HG03469 (cell line): ENCODE measurements at regions not wholly inside any gene's neighbourhood (a gene's known extent, or its start where the extent isn't known, plus 50 kb on each side); places are given as distances from the start of the nearest gene placed in this dataset.

Experiments used
- ATAC-seq: cut with Tn5 transposase; IDR thresholded peaks from one replicate; pipeline ENCODE4 v1.9.1; 2021; ENCODE audit warnings: mild to moderate bottlenecking, moderate library complexity, moderate number of reproducible peaks; ENCODE audit not compliant: unreplicated experiment

DNA sequence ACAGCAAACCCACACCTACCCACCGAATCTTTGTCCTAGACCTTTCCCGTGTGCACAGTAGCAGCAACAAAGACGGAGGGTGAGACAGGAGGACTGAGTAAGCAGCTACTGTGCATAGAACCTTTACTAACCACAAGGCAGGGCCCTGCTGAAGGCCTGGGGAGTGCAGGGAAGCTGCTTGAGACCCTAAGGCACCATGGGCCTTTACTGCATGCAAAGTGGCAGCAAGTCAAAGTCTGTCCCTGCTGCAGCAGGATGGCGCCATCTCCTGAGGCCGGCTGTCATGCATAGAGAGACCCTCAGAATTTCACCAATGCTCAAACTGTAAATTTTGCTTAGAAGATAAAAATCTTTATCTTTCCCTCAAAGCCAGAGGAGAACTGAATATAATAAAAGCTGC lies 610.5 kb downstream of the ACTR3B start:
- no peak for ATAC-seq

DNA sequence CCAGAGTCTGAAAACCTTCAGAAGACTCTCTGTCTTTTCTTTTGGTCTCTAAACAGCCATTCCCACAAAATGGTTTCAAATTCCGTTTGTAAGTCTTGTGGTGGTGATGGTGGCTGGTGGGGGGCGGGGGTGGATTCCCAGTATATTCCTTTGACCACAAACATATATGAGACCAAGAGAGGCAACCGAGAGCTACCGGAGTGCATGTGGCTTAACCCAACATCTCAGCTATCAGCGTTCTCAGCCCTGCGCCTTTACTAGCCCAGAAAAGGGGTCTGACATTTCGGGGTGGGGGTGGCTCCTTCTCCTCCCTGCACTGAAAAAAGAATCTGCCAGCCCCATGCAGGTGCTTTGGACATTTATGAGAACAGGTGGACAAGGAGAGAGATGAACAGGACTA lies 621.1 kb downstream of the ACTR3B start:
- no peak for ATAC-seq

DNA sequence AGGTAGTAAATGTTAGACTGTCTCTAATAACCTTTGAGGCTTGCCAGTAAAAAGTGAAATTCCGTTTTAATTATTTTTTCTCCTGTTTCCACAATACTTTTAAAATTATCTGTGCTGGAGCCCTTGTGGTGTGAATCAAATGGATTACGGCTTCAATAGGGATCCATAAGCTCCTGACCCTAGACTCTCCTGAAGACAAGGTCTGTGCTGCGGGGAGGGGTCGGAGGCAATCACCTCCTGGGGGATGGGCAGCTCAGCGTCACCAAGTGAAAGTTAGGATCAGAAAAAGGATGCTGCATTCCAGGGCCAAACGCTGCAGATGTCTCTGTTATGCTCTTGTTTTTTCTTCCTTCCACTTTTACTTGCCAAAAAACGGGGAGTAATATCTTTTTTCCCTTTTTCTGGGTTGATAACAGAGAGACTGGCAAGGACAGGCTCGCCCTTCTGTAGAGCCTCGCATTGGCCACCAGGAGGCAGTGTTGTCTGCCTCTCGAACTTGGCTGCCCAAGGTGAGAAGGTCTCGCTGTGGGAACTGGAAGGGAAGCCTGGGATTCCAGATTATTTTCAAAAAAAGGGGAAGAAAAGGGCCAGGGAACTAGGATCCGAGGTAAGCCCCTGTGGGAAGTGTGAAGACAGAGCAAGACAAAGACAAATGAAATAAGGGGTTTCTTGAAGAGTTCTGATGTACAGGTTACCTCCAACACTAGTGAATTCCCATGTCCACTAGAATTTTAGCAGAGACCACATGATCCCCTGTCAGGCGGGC lies 621.9 kb downstream of the ACTR3B start:
- ATAC-seq: no peak

DNA sequence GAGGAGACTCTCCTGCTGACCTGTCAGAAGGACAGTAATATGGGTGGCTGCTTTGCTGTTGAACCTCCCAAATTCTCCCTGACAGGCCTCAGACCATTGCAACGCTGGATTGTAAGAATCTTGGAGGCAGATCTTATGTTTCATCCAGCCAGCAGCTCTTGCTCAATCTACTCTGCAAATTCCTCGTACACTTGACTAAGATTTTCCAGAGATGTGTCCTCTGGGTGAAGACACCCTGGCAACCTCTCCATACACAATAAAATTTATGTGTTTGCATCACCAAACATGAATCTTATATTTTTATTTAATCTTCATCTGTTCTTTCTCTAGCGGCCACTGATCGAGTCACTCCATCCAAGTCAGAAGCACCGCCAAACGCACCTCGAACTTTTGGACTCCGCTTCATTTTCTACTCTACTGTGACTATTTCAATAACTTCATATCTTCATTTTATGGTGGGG lies 623.1 kb downstream of the ACTR3B start:
- no peak for ATAC-seq

DNA sequence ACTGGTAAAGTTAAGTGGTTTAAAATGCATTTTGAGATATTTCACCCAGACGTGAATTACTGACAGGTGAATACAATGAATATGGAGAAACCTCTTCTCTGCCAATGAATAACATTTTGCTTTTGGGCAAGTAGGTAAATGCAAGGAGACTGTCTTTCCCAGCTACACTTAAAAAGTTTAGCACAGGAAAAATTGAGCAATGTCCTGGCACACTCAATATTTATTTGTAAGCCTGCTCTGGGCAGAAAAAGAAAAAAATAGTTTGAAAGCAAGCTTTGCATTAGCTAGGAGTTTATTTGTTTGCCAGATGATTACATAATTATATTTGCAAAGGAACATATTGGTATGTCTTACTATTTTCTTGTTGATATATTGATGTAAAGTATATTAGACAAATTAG lies 624.2 kb downstream of the ACTR3B start:
- ATAC-seq: no peak

DNA sequence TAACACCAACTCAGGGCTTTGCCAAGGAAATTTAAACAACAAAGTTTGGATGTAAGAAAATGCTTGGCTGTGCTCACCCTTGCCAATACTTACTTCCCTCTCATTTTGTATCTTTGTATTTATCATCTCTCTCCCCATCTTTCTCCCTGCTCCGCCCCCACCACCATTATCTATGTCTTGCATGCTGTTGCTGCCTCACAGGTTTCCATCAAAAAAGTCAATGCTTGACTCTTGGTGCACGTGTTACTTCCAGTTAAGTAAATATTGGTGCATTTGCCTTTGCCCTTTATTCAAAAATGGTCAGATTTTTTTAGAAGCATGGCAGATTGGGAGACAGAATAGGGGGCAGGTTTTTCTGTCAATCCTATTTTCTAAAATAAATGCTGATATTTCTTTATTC lies 626.0 kb downstream of the ACTR3B start:
- no peak for ATAC-seq

DNA sequence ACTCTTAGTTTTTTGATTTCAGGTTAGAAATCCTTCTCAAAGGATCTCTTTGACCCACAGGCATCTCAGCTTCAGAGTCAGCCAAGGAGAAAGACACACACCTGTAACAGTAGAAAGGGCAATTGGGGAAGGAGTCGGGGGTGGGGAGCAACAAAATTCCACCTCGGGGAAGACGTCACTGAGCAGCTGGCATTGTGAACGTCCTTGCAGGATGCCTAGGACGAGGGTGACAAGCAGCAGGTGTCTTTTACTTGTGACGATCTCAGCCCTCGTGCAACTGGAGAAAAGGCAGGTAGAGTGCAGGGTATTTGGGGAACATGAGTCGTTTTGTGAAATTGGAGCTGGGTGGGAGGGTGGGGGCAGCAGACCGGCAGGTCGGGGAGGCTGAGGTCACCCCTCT lies 627.0 kb downstream of the ACTR3B start:
- no peak for ATAC-seq

DNA sequence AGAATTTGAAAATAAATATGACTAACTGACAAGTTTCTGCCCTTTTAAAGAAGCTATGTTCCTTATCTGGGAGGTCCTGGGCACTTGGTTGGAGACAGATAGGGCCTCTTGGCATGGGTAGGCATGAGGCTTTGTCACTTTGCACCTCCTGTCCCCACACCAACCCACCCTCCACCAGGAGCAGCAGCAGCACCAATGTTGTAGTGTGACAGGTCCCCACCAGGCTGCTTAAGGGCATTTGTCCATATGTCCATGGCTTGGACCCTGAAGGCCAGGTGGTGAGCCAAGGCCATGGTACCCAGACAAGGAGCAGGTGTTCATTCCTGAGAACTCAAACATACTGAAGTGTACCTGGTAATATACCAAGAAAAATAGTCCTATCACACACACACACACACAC lies 629.1 kb downstream of the ACTR3B start:
- ATAC-seq: no peak

DNA sequence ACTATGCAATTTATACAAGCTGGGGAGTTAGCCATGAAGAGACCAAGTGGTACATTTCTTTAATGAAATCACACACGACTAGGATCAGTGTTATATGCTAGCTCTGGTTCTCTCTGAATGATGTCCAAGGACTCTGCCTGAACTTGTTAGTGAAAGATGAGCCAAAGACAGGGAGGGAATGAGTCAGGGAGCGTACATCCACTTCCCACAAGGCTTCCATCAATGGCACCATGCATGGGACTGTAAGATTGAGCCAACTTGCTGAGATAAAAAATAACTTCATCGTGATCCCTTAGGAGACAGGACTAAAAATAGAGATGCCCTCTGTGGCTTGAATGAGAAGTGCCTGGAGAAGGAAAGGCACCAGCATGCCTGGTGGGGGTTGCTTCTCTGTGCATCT lies 629.7 kb downstream of the ACTR3B start:
- no peak for ATAC-seq

DNA sequence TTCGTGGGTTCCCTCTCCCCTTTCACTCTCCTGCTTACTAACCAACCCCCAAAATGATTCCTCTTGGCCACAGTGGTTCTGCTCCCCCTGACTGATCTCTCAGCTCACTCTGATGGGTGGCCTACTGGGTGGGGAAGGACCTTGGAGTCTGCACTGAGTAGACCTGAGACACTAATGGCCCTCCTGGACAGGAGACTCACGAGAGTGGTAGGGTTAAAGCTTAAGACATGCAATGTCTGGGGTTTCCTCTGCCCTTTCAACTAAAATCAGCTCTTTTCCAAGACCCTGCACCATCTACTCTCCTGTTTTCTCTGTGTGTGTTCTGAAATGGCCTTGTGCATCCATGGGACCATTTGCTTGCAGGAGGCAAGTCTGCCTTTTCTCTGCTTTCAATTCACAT lies 631.4 kb downstream of the ACTR3B start:
- ATAC-seq: no peak

DNA sequence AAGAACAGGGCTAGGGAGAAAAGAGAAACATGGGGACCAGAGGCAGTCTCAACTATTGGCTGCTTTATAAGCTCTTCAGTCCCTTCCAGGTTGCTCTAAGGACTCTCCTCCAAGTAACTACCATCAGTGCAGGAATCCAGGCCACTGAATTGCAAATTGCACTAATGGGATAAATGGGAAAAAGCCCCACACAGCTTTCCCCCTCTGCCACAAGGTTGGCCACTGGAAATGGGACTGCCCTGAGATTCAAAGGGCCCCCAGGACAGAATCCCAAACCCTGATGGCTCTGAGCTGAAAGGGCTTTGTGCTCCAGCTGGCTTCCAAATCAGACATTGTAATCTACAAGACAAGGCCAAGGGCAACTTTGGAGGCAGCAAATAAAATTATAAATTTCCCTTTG lies 633.2 kb downstream of the ACTR3B start:
- ATAC-seq: no peak

DNA sequence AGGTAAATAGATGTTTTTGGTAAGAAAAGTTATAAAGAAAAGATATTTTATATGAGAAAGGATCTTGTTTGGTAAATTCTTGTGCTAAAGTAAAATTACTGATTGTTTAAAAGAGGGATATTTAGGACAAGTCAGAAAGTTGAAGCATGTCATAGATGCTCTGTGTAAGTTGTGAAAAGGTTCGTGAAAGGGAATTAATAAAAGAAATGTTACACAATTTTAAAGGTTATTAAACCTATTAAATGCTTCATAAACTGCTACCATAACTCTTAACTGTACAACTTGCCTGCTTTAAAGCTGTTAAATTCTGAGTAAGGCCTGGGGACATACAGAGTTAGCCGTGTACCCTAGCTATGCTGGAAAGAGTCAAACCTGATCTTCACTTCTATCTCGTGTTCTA lies 634.1 kb downstream of the ACTR3B start:
- no peak for ATAC-seq

DNA sequence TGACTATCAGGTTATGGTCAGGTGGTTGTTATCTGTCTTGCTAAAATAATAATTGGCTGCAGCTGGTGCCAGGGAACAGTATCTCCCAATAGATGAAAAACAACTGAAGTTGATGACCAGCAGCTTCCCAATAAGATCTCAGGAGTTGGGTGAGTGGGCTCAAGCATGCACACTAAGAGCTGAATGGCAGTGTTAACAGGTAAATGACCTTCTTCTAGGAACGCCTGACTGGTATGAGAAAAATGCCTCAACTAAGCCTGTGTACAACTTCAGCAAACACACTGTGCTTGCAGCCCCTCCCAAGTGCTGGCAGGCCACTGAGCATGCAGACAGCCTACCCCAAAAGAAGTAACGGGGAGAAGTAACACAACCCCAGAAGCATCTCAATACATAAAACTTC lies 636.9 kb downstream of the ACTR3B start:
- no peak for ATAC-seq

DNA sequence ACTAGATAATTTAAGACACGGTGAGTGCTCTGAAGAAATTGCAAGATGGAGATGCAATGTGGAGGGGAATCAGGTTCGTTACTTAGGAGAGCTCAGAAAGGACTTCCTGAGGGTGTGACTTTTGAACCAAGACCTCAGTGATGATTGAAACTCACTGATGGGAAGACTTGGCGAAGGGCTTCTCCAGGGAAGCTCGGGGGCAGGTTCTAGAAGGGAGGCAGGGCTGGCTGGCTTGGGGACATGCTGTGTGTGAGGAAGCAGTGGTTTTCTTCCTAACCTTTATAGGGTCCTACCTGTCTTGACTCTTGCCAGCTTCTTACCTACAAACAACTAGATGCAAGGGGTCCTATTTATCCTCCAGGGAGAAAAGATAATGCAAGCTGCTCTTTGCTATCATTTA lies 637.9 kb downstream of the ACTR3B start:
- ATAC-seq: no peak

DNA sequence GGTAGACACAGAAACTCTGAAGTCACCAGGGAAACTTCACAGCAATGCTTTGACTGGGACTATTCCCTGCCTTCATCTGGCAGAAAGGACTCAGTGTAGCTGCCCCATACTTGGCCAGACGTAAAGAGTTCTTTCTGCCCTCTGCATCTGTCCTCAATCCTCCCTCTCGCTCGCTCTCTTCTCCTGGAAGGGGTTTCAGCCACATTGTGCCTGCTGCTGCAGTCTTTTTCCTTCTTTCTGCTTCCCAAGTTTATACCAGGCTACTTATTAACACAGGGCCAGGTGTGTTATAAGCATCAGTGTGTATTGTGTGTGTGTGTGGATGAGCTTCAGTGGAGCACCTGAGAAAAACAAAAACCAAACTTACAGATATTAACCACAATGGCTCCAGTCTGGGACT lies 638.4 kb downstream of the ACTR3B start:
- no peak for ATAC-seq

DNA sequence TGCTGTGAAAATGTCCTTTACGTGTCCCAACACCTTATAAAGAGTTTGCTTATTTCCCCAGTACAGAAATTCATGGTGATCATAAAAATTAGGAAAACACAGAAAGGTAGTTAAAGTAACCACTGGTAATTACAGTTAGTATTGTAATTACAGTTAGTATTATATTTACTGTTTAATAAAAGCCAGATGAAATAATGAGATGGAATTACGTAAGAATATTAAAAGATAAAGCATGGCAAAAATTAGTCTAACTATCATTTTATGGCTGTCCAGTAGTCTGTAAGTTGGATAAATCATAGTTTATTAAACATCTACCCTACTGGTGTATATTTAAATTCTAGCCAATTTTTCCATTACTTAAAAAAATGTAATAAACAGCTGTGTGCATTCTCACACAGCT lies 638.8 kb downstream of the ACTR3B start:
- ATAC-seq: no peak

DNA sequence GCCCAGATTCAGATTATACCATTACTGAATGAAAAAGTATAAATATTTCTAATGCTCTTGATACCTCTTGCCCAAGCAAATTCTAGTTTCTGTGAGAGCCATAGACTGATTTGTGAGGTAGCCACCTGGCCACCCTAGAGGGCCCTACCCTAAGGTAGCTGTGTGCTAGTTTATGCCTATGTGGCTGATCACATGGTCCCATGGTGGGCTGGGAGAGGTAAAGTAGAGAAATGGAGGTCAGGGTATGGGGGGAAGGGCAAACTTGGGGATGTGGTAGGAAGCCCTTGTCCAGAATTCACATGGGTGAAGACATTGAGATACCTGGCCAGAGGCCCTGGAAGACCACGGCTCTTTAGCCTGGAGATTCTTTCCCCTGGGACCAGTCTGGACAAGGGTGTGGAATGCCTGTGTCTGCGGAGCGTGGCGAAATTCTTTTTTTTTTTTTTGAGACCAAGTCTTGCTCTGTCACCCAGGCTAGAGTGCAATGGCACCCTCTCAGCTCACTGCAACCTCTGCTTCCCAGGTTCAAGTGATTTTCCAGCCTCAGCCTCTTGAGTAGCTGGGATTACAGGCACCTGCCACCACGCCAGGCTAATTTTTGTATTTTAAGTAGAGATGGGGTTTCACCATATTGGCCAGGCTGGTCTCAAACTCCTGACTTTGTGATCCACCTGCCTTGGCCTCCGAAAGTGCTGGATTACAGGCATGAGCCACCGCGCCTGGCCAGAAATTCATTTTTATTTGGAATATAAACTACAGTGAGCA lies 639.4 kb downstream of the ACTR3B start:
- ATAC-seq: no peak

DNA sequence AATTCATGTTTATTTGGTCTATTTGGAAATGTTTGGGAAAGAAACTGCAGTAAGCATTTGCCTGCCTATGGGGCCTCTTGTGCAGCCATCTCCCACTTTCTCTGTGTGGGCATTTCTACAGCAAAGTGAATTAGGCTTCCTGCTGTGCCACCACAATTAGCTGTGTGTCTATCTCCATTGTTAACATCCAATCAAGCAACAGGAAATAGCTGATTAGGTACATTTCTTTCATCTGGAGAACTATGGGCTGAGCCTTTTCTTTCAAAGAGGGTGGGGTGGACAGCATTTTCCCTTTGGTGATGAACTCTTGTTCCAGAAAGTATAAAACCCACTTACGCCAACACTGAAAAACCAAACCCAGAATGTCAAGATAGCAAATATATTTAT lies 640.0 kb downstream of the ACTR3B start:
- ATAC-seq: no peak

DNA sequence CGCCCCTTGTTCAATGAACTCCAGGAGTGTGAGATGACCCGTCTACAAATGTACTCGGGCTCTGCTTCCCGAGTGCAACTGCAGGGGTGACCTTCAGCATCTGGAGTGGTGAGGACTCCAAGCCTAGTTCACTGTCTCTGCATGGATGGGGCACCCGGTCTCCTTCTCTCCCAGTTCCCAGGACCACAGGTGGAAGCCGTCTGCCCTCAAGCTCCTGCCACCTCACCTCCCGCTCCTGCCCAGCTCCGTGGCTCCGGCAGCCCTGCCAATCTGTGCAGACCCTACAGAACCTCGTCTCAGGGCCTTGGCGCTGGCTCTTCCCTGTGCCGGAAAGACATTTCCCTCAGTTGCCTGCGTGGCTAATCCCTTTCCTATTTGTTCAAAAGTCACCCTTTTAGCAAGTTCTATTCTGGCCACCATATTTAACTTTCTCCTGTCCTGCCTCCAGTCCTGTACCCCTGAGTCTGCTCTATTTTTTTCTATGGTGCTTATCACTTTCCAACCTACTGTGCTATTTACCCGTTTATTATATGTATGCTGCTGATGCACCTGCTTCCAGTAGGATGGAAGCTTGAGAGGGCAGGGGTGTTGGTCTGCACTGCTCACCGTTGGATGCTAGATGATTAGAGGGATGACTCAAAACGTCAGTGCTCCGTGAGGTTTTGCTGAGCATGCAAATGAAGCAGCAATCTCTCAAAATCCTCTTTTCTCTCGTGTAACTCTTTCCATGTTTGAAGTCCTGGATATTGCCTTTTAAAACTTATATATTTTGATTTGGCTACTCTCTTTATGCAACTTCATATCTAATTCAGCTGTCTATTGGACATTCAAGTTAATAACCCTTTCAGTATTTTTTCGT lies 641.4 kb downstream of the ACTR3B start:
- no peak for ATAC-seq

DNA sequence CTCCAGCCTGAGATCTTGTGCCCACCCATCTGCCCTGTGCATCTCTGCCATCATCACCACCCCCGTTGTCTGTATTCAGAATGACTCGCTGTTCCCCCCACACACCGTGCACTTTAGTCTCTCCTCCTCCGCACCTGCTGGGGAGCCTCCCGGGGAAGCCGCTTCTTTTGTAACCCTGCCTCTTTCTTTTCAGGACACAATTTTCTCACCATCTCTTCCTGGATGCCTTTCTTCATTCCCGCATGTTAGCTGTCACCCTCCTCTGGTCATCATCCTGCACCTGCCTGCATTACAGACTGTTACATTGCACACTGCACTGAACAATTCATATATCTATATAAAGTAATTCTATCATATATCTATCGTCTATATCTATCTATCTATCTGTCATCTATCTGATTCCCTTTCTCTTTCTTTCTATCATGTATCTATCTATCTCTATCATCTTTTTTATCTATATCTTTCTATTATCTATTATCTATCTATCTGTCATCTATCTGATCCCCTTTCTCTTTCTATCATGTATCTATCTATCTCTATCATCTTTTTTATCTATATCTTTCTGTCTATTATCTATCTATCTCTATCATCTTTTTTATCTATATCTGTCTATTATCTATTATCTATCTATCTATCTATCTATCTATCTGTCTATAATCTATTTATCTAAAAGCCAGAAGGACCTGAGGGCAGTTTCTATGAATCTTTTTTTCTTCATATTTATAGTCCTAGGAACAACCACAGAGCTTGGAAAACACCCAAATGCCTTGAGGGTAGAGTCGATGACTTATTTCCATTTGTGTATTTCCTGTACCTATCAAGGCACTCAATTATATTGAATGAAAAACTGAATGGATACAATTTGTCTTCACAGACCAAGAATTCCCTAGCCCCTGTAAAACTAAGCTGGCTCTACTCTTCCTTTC lies 642.5 kb downstream of the ACTR3B start:
- ATAC-seq: no peak
